ENCODE measurements at regions not wholly inside any gene's neighbourhood (a gene's known extent, or its start where the extent isn't known, plus 50 kb on each side); places are given as distances from the start of the nearest gene placed in this dataset.

GRCh38 chr21:36591326-36591970, 107.5 kb upstream of the SIM2 start:
- Histone ChIP-seq H3K27me3 (replicated peaks in 2 of 5; ENCODE audit: control insufficient read depth in 4 of 5, insufficient read depth in 5 of 5, low read length in 4 of 5) (peaks cover 0 to 5% (median 0%) of the 10 kb centered on the region in 5 experiments), H3K36me3 (ENCODE audit: control insufficient read depth in 4 of 4, insufficient read depth in 4 of 4, low read length in 3 of 4) (no peaks in the 10 kb centered on the region), H3K4me1 (ENCODE audit: control extremely low read depth in 1 of 4, control insufficient read depth in 4 of 4, insufficient read depth in 4 of 4, low read length in 3 of 4) (no peaks in the 10 kb centered on the region), H3K27ac (ENCODE audit: insufficient read depth in 1 of 2, low read depth in 1 of 2, low read length in 2 of 2, poor library complexity in 1 of 2, severe bottlenecking in 2 of 2) (no peak overlapping the region), H3K9me3 (ENCODE audit: control extremely low read depth in 1 of 5, control insufficient read depth in 4 of 5, insufficient read depth in 2 of 5, low read depth in 1 of 5, low read length in 4 of 5) (no peaks in the 10 kb centered on the region), H3K4me3 (ENCODE audit: control insufficient read depth in 1 of 7, extremely low read depth in 1 of 7, insufficient read depth in 4 of 7, low read depth in 2 of 7, low read length in 6 of 7) (no peak overlapping the region)
- no peak for DNase-seq
- 91% methylated on average over 10 of the region's 16 CpGs for WGBS (ENCODE audit: insufficient coverage)
- POLR2A ChIA-PET: interaction anchor here (0.5 to 0.7 kb wide), 2 partner anchors 43 to 499 kb away, joined by 3 to 4 read pairs; no protein-coding TSS in a partner anchor
- CTCF ChIA-PET: no interaction called here

GRCh38 chr21:36596174-36596573, 102.7 kb upstream of the SIM2 start:
- Histone ChIP-seq H3K4me3 (ENCODE audit: control insufficient read depth in 1 of 7, extremely low read depth in 1 of 7, insufficient read depth in 4 of 7, low read depth in 2 of 7, low read length in 6 of 7) (no peak overlapping the region), H3K27ac (ENCODE audit: insufficient read depth in 1 of 2, low read depth in 1 of 2, low read length in 2 of 2, poor library complexity in 1 of 2, severe bottlenecking in 2 of 2) (no peak overlapping the region), H3K27me3 (replicated peaks in 2 of 5; ENCODE audit: control insufficient read depth in 4 of 5, insufficient read depth in 5 of 5, low read length in 4 of 5) (peaks cover 0 to 7% (median 2%) of the 10 kb centered on the region in 5 experiments), H3K9me3 (ENCODE audit: control extremely low read depth in 1 of 5, control insufficient read depth in 4 of 5, insufficient read depth in 2 of 5, low read depth in 1 of 5, low read length in 4 of 5) (peaks cover 0 to 4% (median 0%) of the 10 kb centered on the region in 5 experiments), H3K36me3 (ENCODE audit: control insufficient read depth in 4 of 4, insufficient read depth in 4 of 4, low read length in 3 of 4) (no peaks in the 10 kb centered on the region), H3K4me1 (ENCODE audit: control extremely low read depth in 1 of 4, control insufficient read depth in 4 of 4, insufficient read depth in 4 of 4, low read length in 3 of 4) (no peaks in the 10 kb centered on the region)
- ChIA-PET CTCF (interaction anchor here (0.8 kb wide), 1 partner anchor 77 kb away, joined by 3 read pairs; no protein-coding TSS in a partner anchor), POLR2A (no interaction called here)
- no peak for DNase-seq
- no CpG with 5 or more reads among the region's 2 CpGs for WGBS (ENCODE audit: insufficient coverage)

- CTCF ChIA-PET: no interaction called here
- WGBS (ENCODE audit: insufficient coverage): 80% methylated on average over 1 of the region's 3 CpGs
These were observed 97.6 kb upstream of the SIM2 start for GRCh38 chr21:36601362-36601761.

GRCh38 chr21:36602735-36603134, 96.2 kb upstream of the SIM2 start:
- Histone ChIP-seq H3K27ac (ENCODE audit: insufficient read depth in 1 of 2, low read depth in 1 of 2, low read length in 2 of 2, poor library complexity in 1 of 2, severe bottlenecking in 2 of 2) (no peak overlapping the region), H3K36me3 (ENCODE audit: control insufficient read depth in 4 of 4, insufficient read depth in 4 of 4, low read length in 3 of 4) (no peaks in the 10 kb centered on the region), H3K27me3 (replicated peaks in 2 of 5; ENCODE audit: control insufficient read depth in 4 of 5, insufficient read depth in 5 of 5, low read length in 4 of 5) (peaks cover 0 to 4% (median 3%) of the 10 kb centered on the region in 5 experiments), H3K4me1 (ENCODE audit: control extremely low read depth in 1 of 4, control insufficient read depth in 4 of 4, insufficient read depth in 4 of 4, low read length in 3 of 4) (no peaks in the 10 kb centered on the region), H3K9me3 (ENCODE audit: control extremely low read depth in 1 of 5, control insufficient read depth in 4 of 5, insufficient read depth in 2 of 5, low read depth in 1 of 5, low read length in 4 of 5) (peaks cover 0 to 4% (median 0%) of the 10 kb centered on the region in 5 experiments), H3K4me3 (ENCODE audit: control insufficient read depth in 1 of 7, extremely low read depth in 1 of 7, insufficient read depth in 4 of 7, low read depth in 2 of 7, low read length in 6 of 7) (no peak overlapping the region)
- 96% methylated on average over 8 of the region's 8 CpGs for WGBS (ENCODE audit: insufficient coverage)
- no peak for DNase-seq
- CTCF ChIA-PET: no interaction called here
- POLR2A ChIA-PET: no interaction called here

More at GRCh38 chr21:36601362-36601761, 97.6 kb upstream of the SIM2 start:
- Histone ChIP-seq H3K27me3 (replicated peaks in 2 of 5; ENCODE audit: control insufficient read depth in 4 of 5, insufficient read depth in 5 of 5, low read length in 4 of 5) (peaks cover 0 to 4% (median 3%) of the 10 kb centered on the region in 5 experiments), H3K9me3 (ENCODE audit: control extremely low read depth in 1 of 5, control insufficient read depth in 4 of 5, insufficient read depth in 2 of 5, low read depth in 1 of 5, low read length in 4 of 5) (peaks cover 0 to 4% (median 0%) of the 10 kb centered on the region in 5 experiments), H3K36me3 (ENCODE audit: control insufficient read depth in 4 of 4, insufficient read depth in 4 of 4, low read length in 3 of 4) (no peaks in the 10 kb centered on the region), H3K4me1 (ENCODE audit: control extremely low read depth in 1 of 4, control insufficient read depth in 4 of 4, insufficient read depth in 4 of 4, low read length in 3 of 4) (no peaks in the 10 kb centered on the region), H3K27ac (ENCODE audit: insufficient read depth in 1 of 2, low read depth in 1 of 2, low read length in 2 of 2, poor library complexity in 1 of 2, severe bottlenecking in 2 of 2) (no peak overlapping the region), H3K4me3 (ENCODE audit: control insufficient read depth in 1 of 7, extremely low read depth in 1 of 7, insufficient read depth in 4 of 7, low read depth in 2 of 7, low read length in 6 of 7) (no peak overlapping the region)
- POLR2A ChIA-PET: no interaction called here
- no peak for DNase-seq

GRCh38 chr21:36603221-36603620, 95.7 kb upstream of the SIM2 start:
- WGBS (ENCODE audit: insufficient coverage): no CpG with 5 or more reads among the region's 2 CpGs
- H3K4me3 ChIP-seq (ENCODE audit: control insufficient read depth in 1 of 7, extremely low read depth in 1 of 7, insufficient read depth in 4 of 7, low read depth in 2 of 7, low read length in 6 of 7): no peak overlapping the region
- no peaks in the 10 kb centered on the region for H3K36me3 ChIP-seq (ENCODE audit: control insufficient read depth in 4 of 4, insufficient read depth in 4 of 4, low read length in 3 of 4)
- CTCF ChIA-PET: no interaction called here
- H3K9me3 ChIP-seq (ENCODE audit: control extremely low read depth in 1 of 5, control insufficient read depth in 4 of 5, insufficient read depth in 2 of 5, low read depth in 1 of 5, low read length in 4 of 5): peaks cover 0 to 4% (median 0%) of the 10 kb centered on the region in 5 experiments
- DNase-seq: no peak
- H3K27me3 ChIP-seq (replicated peaks in 2 of 5; ENCODE audit: control insufficient read depth in 4 of 5, insufficient read depth in 5 of 5, low read length in 4 of 5): peaks cover 0 to 4% (median 3%) of the 10 kb centered on the region in 5 experiments
- no peaks in the 10 kb centered on the region for H3K4me1 ChIP-seq (ENCODE audit: control extremely low read depth in 1 of 4, control insufficient read depth in 4 of 4, insufficient read depth in 4 of 4, low read length in 3 of 4)
- POLR2A ChIA-PET: no interaction called here
- H3K27ac ChIP-seq (ENCODE audit: insufficient read depth in 1 of 2, low read depth in 1 of 2, low read length in 2 of 2, poor library complexity in 1 of 2, severe bottlenecking in 2 of 2): no peak overlapping the region

- WGBS (ENCODE audit: insufficient coverage): 91% methylated on average over 8 of the region's 8 CpGs
- ChIA-PET CTCF (no interaction called here), POLR2A (no interaction called here)
- no peak overlapping the region for H3K4me3 ChIP-seq (ENCODE audit: control insufficient read depth in 1 of 7, extremely low read depth in 1 of 7, insufficient read depth in 4 of 7, low read depth in 2 of 7, low read length in 6 of 7)
- H3K27me3 ChIP-seq (replicated peaks in 2 of 5; ENCODE audit: control insufficient read depth in 4 of 5, insufficient read depth in 5 of 5, low read length in 4 of 5): peaks cover 0 to 6% (median 3%) of the 10 kb centered on the region in 5 experiments
- no peak overlapping the region for H3K27ac ChIP-seq (ENCODE audit: insufficient read depth in 1 of 2, low read depth in 1 of 2, low read length in 2 of 2, poor library complexity in 1 of 2, severe bottlenecking in 2 of 2)
- H3K4me1 ChIP-seq (ENCODE audit: control extremely low read depth in 1 of 4, control insufficient read depth in 4 of 4, insufficient read depth in 4 of 4, low read length in 3 of 4): no peaks in the 10 kb centered on the region
- peaks cover 0 to 3% (median 0%) of the 10 kb centered on the region in 5 experiments for H3K9me3 ChIP-seq (ENCODE audit: control extremely low read depth in 1 of 5, control insufficient read depth in 4 of 5, insufficient read depth in 2 of 5, low read depth in 1 of 5, low read length in 4 of 5)
- no peaks in the 10 kb centered on the region for H3K36me3 ChIP-seq (ENCODE audit: control insufficient read depth in 4 of 4, insufficient read depth in 4 of 4, low read length in 3 of 4)
- no peak for DNase-seq
These were observed 93.5 kb upstream of the SIM2 start for GRCh38 chr21:36605426-36605825.

GRCh38 chr21:36606287-36606982, 92.5 kb upstream of the SIM2 start:
- Histone ChIP-seq H3K4me1 (ENCODE audit: control extremely low read depth in 1 of 4, control insufficient read depth in 4 of 4, insufficient read depth in 4 of 4, low read length in 3 of 4) (no peaks in the 10 kb centered on the region), H3K36me3 (ENCODE audit: control insufficient read depth in 4 of 4, insufficient read depth in 4 of 4, low read length in 3 of 4) (no peaks in the 10 kb centered on the region), H3K4me3 (ENCODE audit: control insufficient read depth in 1 of 7, extremely low read depth in 1 of 7, insufficient read depth in 4 of 7, low read depth in 2 of 7, low read length in 6 of 7) (no peak overlapping the region), H3K27ac (ENCODE audit: insufficient read depth in 1 of 2, low read depth in 1 of 2, low read length in 2 of 2, poor library complexity in 1 of 2, severe bottlenecking in 2 of 2) (no peak overlapping the region), H3K27me3 (replicated peaks in 2 of 5; ENCODE audit: control insufficient read depth in 4 of 5, insufficient read depth in 5 of 5, low read length in 4 of 5) (peaks cover 0 to 5% (median 3%) of the 10 kb centered on the region in 5 experiments), H3K9me3 (ENCODE audit: control extremely low read depth in 1 of 5, control insufficient read depth in 4 of 5, insufficient read depth in 2 of 5, low read depth in 1 of 5, low read length in 4 of 5) (peaks cover 0 to 3% (median 0%) of the 10 kb centered on the region in 5 experiments)
- ChIA-PET CTCF (interaction anchor here (1.3 kb wide), 1 partner anchor 11 kb away, joined by 3 read pairs; no protein-coding TSS in a partner anchor), POLR2A (no interaction called here)
- 90% methylated on average over 13 of the region's 19 CpGs for WGBS (ENCODE audit: insufficient coverage)
- DNase-seq: no peak
